GM19438 (cell line): ENCODE measurements at regions not wholly inside any gene's neighbourhood (a gene's known extent, or its start where the extent isn't known, plus 50 kb on each side); places are given as distances from the start of the nearest gene placed in this dataset.

Experiments used
- ATAC-seq: cut with Tn5 transposase; IDR thresholded peaks from one replicate; pipeline ENCODE4 v1.9.1; 2021; ENCODE audit warnings: low read depth; ENCODE audit not compliant: unreplicated experiment

- no peak for ATAC-seq
Measured at GRCh38 chr6:56378966-56379585, 131.7 kb upstream of the COL21A1 start.

- ATAC-seq, result no peak
Measured at GRCh38 chr6:56378507-56378906, 131.1 kb upstream of the COL21A1 start.

GRCh38 chr6:56377295-56377694 is 129.9 kb upstream of the COL21A1 start:
- ATAC-seq, result no peak

GRCh38 chr6:56375806-56376205 is 128.4 kb upstream of the COL21A1 start:
- ATAC-seq, result no peak

GRCh38 chr6:56374841-56375369 is 127.5 kb upstream of the COL21A1 start:
- no peak for ATAC-seq

- ATAC-seq, result no peak
Measured at GRCh38 chr6:56372406-56372995, 125.1 kb upstream of the COL21A1 start.

GRCh38 chr6:56370561-56371211 is 123.3 kb upstream of the COL21A1 start:
- ATAC-seq, result no peak

GRCh38 chr6:56370127-56370540 is 122.8 kb upstream of the COL21A1 start:
- no peak for ATAC-seq

- ATAC-seq, result no peak
Measured at GRCh38 chr6:56368491-56368890, 121.1 kb upstream of the COL21A1 start.

- no peak for ATAC-seq
Measured at GRCh38 chr6:56366141-56366852, 118.9 kb upstream of the COL21A1 start.

GRCh38 chr6:56364827-56365339 is 117.5 kb upstream of the COL21A1 start:
- no peak for ATAC-seq

- no peak for ATAC-seq
Measured at GRCh38 chr6:56364431-56364826, 117.0 kb upstream of the COL21A1 start.

- no peak for ATAC-seq
Measured at GRCh38 chr6:56363796-56364430, 116.5 kb upstream of the COL21A1 start.

GRCh38 chr6:56361812-56362211 is 114.4 kb upstream of the COL21A1 start:
- ATAC-seq, result no peak

GRCh38 chr6:56359201-56359899 is 112.0 kb upstream of the COL21A1 start:
- ATAC-seq, result no peak

GRCh38 chr6:56357616-56358373 is 110.4 kb upstream of the COL21A1 start:
- no peak for ATAC-seq

GRCh38 chr6:56356426-56356825 is 109.0 kb upstream of the COL21A1 start:
- no peak for ATAC-seq

- ATAC-seq, result no peak
Measured at GRCh38 chr6:56353860-56354259, 106.5 kb upstream of the COL21A1 start.

- no peak for ATAC-seq
Measured at GRCh38 chr6:56350628-56351260, 103.4 kb upstream of the COL21A1 start.
